ENCODE measurements at regions not wholly inside any gene's neighbourhood (a gene's known extent, or its start where the extent isn't known, plus 50 kb on each side); places are given as distances from the start of the nearest gene placed in this dataset.

DNA sequence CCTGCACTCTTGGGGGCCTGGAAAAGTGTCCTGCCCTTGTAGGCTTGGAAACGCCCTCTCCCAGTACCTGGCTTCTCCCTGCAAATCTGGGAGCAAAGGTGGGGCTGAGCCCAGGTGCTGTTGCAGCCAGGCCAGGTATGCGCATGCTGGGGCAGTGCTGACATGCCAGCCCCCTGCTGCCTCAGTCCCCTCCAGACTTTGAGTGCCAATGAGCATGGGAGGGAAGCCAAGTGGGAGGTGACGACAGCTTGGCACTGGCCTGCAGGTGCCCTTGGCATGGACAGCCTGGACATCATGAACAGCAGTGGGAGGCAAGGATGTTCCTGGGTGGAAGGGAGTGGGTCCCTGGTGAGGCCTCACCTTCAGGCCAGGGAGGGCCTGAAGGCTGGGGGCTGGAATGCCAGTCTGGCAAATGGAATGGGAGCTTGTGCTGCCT lies 1494.4 kb upstream of the NUDT12 start:
- no peak overlapping the region for H3K4me3 Mint-ChIP-seq
- POLR2A ChIA-PET, result no interaction called here

DNA sequence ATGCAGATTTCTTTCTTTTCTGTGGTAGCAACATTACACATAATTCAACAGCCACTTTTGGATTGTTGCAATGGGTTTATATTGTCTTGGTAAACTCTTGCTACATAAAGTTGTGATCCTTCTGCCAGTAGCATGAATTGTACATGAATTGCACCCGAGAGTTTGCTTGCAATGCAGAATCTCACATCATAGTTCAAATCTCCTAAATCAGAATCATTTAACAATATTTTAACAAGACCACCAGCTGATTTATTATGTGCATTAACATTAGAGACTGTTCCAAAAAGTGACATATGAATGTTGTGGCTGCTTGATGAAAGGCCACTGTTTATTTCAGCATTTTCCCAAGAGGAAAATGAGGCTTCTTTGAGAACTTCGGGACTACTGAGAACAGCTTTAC lies 1491.8 kb upstream of the NUDT12 start:
- POLR2A ChIA-PET, result no interaction called here
- CTCF ChIA-PET, result no interaction called here

More for the DNA sequence above, 1494.4 kb upstream of the NUDT12 start:
- no peak overlapping the region for H3K9ac ChIP-seq (ENCODE audit: low read length)
- H3K36me3 ChIP-seq (replicated peaks in 1 of 2; ENCODE audit: control extremely low read depth in 1 of 2, control insufficient read depth in 1 of 2, extremely low read depth in 1 of 2, insufficient read depth in 2 of 2, low read length in 1 of 2), result no peaks in the 10 kb centered on the region
- no peaks in the 10 kb centered on the region for H4K20me1 ChIP-seq (ENCODE audit: control insufficient read depth, insufficient read depth, low read length, poor library complexity, severe bottlenecking)
- peaks cover 2% of the 10 kb centered on the region for H3K9me3 Mint-ChIP-seq (ENCODE audit: insufficient read depth)
- H3K4me1 ChIP-seq (ENCODE audit: control insufficient read depth in 2 of 2, insufficient read depth in 2 of 2, low read length in 2 of 2), result no peaks in the 10 kb centered on the region
- no peak overlapping the region for H3K4me3 ChIP-seq (ENCODE audit: control extremely low read depth in 1 of 5, extremely low read depth in 1 of 5, insufficient read depth in 1 of 5, low read depth in 2 of 5, low read length in 4 of 5)
- no peak overlapping the region for H2AFZ ChIP-seq (ENCODE audit: insufficient read depth, low read depth, low read length, poor library complexity, severe bottlenecking)
- H3K9me3 ChIP-seq (ENCODE audit: control extremely low read depth in 1 of 3, control insufficient read depth in 2 of 3, insufficient read depth in 1 of 3, low read length in 2 of 3), result peaks cover 0 to 21% (median 0%) of the 10 kb centered on the region in 3 donors
- CTCF ChIA-PET, result no interaction called here
- H3K4me1 Mint-ChIP-seq, result no peaks in the 10 kb centered on the region
- no peak overlapping the region for H3K27ac Mint-ChIP-seq
- 78% methylated on average over 3 of the region's 3 CpGs for WGBS (ENCODE audit: insufficient coverage)
- no peaks in the 10 kb centered on the region for H3K79me2 ChIP-seq (ENCODE audit: control insufficient read depth, insufficient read depth, low read length)
- intact Hi-C loops (cut with micrococcal nuclease), result no loop called here
- DNase-seq, result no peak
- H3K27ac ChIP-seq (ENCODE audit: low read length in 2 of 2), result no peak overlapping the region
- no peaks in the 10 kb centered on the region for H3K27me3 ChIP-seq (replicated peaks in 1 of 4; ENCODE audit: control extremely low read depth in 1 of 4, control insufficient read depth in 3 of 4, insufficient read depth in 4 of 4, low read length in 3 of 4)
- ATAC-seq (ENCODE audit: low read depth), result no peak
- no peak for TF ChIP-seq EZH2 (IDR thresholded peaks at IDR 0.05; ENCODE audit: borderline replicate concordance, insufficient read depth, low read depth, low read length, poor library complexity, severe bottlenecking)
- TF ChIP-seq, protein P1, sequence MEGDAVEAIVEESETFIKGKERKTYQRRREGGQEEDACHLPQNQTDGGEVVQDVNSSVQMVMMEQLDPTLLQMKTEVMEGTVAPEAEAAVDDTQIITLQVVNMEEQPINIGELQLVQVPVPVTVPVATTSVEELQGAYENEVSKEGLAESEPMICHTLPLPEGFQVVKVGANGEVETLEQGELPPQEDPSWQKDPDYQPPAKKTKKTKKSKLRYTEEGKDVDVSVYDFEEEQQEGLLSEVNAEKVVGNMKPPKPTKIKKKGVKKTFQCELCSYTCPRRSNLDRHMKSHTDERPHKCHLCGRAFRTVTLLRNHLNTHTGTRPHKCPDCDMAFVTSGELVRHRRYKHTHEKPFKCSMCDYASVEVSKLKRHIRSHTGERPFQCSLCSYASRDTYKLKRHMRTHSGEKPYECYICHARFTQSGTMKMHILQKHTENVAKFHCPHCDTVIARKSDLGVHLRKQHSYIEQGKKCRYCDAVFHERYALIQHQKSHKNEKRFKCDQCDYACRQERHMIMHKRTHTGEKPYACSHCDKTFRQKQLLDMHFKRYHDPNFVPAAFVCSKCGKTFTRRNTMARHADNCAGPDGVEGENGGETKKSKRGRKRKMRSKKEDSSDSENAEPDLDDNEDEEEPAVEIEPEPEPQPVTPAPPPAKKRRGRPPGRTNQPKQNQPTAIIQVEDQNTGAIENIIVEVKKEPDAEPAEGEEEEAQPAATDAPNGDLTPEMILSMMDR (IDR thresholded peaks at IDR 0.05), result no peak
- H3K4me2 ChIP-seq (replicated peaks; ENCODE audit: low read depth, low read length, poor library complexity, severe bottlenecking), result no peak overlapping the region
- no peaks in the 10 kb centered on the region for H3K27me3 Mint-ChIP-seq

More for the DNA sequence above, 1491.8 kb upstream of the NUDT12 start:
- H3K4me3 Mint-ChIP-seq, result no peak overlapping the region
- no peaks in the 10 kb centered on the region for H3K4me1 Mint-ChIP-seq
- Histone ChIP-seq H3K27ac (ENCODE audit: low read length in 2 of 2) (no peak overlapping the region), H3K9ac (ENCODE audit: low read length) (no peak overlapping the region), H3K4me2 (replicated peaks; ENCODE audit: low read depth, low read length, poor library complexity, severe bottlenecking) (no peak overlapping the region), H3K9me3 (ENCODE audit: control extremely low read depth in 1 of 3, control insufficient read depth in 2 of 3, insufficient read depth in 1 of 3, low read length in 2 of 3) (peaks cover 0 to 21% (median 0%) of the 10 kb centered on the region in 3 donors), H3K4me1 (ENCODE audit: control insufficient read depth in 2 of 2, insufficient read depth in 2 of 2, low read length in 2 of 2) (no peaks in the 10 kb centered on the region), H3K27me3 (replicated peaks in 1 of 4; ENCODE audit: control extremely low read depth in 1 of 4, control insufficient read depth in 3 of 4, insufficient read depth in 4 of 4, low read length in 3 of 4) (no peaks in the 10 kb centered on the region), H2AFZ (ENCODE audit: insufficient read depth, low read depth, low read length, poor library complexity, severe bottlenecking) (no peak overlapping the region), H3K36me3 (replicated peaks in 1 of 2; ENCODE audit: control extremely low read depth in 1 of 2, control insufficient read depth in 1 of 2, extremely low read depth in 1 of 2, insufficient read depth in 2 of 2, low read length in 1 of 2) (no peaks in the 10 kb centered on the region), H3K4me3 (ENCODE audit: control extremely low read depth in 1 of 5, extremely low read depth in 1 of 5, insufficient read depth in 1 of 5, low read depth in 2 of 5, low read length in 4 of 5) (no peak overlapping the region), H3K79me2 (ENCODE audit: control insufficient read depth, insufficient read depth, low read length) (no peaks in the 10 kb centered on the region), H4K20me1 (ENCODE audit: control insufficient read depth, insufficient read depth, low read length, poor library complexity, severe bottlenecking) (no peaks in the 10 kb centered on the region)
- DNase-seq (no peak), ATAC-seq (ENCODE audit: low read depth) (no peak)
- peaks cover 6% of the 10 kb centered on the region for H3K9me3 Mint-ChIP-seq (ENCODE audit: insufficient read depth)
- intact Hi-C loops (cut with micrococcal nuclease), result no loop called here
- TF ChIP-seq, protein P1 (IDR thresholded peaks at IDR 0.05), result no peak
- TF ChIP-seq EZH2 (IDR thresholded peaks at IDR 0.05; ENCODE audit: borderline replicate concordance, insufficient read depth, low read depth, low read length, poor library complexity, severe bottlenecking), result no peak
- H3K27ac Mint-ChIP-seq, result no peak overlapping the region
- no peaks in the 10 kb centered on the region for H3K27me3 Mint-ChIP-seq
- 100% methylated on average over 1 of the region's 2 CpGs for WGBS (ENCODE audit: insufficient coverage)
